ENCODE measurements at regions not wholly inside any gene's neighbourhood (a gene's known extent, or its start where the extent isn't known, plus 50 kb on each side); places are given as distances from the start of the nearest gene placed in this dataset.
A peak's percentile ranks its signal among the peaks of the same experiment; 100 is the strongest.

DNA sequence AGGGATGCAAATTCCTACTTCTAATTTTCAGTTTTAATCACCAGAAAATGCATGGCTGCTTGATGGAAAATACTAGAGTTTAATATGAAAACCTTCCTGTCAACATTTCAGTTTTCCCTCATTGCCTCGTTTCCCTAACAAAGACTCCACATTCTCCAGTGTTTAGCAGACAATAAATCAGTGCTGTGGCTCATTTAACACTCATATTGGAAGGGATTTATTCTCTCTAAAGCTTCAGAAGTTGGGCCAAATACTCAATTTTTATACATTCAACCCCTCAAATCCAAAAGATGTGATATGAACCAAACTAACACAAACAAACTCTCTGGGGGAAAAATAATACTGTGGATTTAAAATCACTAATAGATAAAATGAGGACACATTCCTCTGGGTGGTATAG, 482.5 kb downstream of the FLRT2 start:
- no peak for DNase-seq

DNA sequence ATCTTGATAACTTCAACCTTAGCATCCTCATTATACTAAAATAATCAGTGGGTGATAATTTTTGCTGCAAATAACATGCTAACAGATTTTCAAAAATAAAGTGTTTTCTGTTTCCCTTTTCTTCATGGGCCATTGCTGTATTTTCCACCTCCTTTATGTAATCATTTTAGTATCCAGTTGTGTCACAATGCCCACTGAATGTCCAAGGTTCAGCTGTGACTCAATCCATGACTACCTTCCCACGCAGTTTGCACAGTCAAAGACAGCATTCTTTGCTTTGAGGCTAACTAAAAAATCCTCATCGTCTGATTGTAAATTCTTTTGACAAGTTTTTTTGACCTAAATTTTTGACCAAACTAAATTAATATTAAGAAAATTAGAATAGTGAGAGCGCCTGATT, 474.1 kb downstream of the FLRT2 start:
- DNase-seq, result no peak

DNA sequence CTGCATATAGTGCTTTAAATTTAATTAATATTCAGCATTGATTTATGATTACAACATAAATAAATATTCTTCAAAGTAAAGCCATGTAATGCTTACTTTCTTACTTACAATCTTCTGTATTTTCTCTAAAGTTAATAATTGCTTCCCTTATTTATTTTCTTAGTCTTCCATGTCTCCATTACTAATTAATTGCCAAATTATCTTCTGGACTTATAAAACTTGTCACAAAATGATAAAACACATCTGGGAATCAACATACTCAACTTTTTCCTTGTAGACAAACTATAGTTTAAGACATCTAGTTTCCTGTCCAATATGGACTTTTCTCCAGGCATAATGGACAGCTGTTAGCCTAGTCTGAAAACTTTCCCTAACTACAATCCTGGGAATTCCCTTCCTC, 466.6 kb downstream of the FLRT2 start:
- DNase-seq, result no peak

DNA sequence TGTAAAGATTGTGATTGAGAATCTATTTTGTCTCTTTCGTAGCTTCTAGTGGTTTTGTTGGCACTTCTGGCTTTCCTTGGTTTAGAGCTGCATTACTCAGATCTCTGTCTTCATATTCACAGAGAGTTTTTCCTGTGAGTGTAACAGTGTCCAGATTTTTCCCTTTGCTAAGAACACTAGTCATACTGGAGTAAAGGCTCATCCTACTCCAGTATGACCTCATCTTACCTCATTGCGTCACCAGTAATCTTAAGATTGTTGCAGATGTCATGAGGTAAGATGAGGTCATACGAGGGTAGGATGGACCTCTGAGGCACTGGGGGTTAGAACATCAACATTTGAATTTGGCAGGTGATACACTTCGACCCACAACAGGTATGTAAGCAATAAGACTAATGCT, 461.2 kb downstream of the FLRT2 start:
- peak; percentile 6 for DNase-seq

DNA sequence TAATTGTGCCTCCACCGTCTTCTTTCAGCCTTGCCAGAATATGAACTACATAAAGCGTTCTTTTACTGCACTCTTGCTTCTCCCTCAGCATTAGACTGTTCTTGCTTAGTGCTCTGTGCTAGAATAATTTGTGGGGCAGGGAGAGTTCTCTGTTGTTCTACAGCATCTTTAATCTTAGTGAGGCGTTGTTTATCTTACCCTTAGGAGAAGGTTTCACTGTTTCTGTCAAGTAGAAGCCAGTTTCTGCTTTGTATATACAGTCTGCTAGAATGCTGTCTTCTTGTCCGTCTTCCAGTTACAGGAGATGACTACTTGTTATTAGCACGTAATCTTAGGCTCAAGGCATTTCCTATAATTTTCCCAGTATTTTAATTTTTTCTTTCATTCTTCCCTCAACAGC, 458.0 kb downstream of the FLRT2 start:
- DNase-seq, result no peak

DNA sequence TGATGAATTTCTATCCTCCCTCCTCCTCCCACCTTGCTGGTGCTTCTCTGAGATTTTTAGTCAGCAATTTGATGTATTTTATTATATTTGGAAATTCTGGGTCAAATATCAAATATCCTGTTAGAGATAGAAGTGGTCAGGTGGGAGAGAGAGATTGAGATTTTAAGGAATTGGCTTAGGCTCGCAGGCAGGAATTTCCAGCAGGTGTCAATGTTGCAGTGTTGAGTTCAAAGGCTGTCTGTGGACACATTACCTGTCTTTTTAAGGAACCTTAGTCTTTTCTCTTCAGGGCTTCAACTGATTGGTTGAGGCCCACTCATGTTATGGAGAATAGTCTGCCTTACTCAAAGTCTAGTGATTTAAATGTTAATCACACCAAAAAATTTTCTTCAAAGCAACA, 457.3 kb downstream of the FLRT2 start:
- DNase-seq, result no peak

DNA sequence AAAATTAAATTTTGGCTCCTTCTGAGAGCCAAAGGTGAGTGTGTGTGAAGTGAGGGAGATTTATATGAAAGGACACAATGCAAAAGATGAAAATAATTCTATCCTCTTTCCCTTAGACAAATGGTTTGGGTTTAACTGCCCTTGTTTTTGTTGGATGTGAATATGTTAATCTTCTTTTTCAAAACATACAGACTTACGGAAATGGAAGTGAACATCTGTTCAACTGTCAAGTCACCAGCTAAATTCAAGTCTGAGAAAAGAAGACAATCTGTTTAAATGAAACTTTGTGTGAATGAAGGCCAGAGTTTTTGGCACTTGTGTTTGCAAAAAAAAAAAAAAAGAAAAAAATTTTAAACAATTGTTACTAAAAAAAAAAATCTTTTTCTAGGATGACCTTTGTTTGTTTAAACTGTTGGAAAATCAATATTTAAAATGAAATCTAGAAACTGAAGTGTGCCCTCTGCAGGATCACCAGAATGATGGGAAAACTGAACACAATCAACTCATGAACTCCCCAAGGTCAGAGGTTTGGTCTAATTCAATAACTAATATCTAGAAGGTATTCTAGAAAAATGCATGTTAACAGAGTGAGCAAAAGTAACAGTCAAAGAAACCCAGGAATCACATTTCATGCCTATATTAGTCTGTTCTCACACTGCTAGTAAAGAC, 448.8 kb downstream of the FLRT2 start:
- DNase-seq, result no peak

DNA sequence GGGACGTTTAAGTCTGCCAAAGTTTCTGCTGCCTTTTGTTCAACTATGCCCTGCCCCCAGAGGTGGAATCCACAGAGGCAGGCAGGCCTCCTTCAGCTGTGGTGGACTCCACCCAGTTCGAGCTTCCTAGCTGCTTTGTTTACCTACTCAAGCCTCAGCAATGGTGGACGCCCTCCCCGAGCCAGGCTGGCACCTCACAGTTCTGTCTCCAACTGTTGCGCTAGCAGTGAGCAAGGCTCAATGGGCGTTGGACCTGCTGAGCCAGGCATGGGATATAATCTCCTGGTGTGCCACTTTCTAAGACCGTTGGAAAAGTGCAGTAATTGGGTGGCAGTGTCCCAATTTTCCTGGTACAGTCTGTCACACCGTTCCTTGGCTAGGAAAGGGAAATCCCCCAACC, 444.7 kb downstream of the FLRT2 start:
- DNase-seq, result no peak

DNA sequence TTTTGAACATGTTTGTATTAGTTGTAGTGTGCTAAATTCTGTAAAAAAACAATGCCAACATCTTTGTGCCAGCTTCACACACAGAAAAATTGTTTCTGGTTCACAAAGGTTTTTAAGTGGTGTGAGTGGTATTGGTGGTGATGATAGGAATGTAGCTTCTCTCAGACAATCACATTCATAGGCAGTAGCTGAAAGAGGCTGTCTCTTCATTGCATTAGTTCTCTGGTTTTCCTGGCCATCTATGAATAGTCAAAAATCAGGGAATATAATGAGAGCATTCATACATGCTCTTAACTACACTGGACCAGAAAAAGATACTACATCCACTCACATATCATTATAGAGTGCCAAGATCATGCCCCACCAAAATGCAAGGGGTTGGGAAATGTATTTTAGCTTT, 433.5 kb downstream of the FLRT2 start:
- no peak for DNase-seq

DNA sequence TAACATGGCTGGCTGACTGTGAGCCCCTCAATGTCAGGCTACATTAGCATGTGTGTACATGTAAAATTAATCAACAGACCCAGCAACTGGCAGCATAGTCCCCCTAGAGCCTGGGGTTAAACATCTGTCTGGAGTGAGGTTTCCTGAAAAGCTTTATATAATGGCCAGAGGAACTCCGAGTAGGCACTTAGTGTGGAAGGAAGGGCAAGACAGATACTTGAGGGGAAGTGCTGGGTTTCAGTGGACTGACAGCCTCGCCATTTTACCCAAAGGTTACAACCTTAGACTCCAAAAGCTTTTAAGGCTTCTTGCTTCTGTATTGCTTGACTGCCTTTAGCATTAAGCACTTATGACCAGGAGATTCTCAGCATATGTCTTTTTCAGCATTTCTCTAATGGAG, 430.8 kb downstream of the FLRT2 start:
- DNase-seq, result no peak

DNA sequence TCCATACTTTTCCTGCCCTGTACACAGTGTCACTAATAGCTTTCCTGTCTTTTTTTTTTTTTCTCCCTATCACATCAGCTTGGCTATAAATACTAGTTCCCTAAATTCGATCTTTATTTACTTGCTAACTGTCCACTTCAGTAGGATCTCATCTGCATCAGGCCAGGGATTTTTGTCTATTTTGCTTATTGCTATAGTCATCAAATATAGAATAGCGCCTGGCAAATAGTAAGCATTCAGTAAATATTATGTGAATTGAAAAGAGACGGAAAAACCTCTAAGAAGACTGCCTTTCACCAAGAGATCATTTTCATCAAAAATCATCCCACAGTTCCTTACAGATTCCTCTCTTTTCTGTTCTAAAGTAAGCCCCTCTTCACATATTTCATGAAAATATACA, 429.1 kb downstream of the FLRT2 start:
- DNase-seq, result no peak

DNA sequence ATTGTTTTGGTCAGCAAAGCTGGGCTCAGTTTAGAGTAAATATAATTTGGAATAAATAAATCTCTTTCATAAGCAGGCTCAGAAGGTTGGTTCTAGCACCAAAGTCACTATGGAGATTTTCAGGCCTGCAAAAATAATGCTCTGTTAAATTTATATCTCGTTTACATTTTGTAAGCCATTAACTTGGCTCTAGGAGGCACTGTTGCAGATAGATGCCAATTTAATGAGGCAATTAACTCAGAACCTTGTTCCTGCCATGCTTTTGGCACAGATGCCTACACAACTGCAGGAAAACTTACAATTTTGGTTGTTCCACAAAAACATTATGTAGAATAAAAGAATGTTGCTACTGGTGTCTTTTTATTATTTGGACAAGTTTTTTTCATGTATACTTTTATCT, 428.1 kb downstream of the FLRT2 start:
- no peak for DNase-seq

DNA sequence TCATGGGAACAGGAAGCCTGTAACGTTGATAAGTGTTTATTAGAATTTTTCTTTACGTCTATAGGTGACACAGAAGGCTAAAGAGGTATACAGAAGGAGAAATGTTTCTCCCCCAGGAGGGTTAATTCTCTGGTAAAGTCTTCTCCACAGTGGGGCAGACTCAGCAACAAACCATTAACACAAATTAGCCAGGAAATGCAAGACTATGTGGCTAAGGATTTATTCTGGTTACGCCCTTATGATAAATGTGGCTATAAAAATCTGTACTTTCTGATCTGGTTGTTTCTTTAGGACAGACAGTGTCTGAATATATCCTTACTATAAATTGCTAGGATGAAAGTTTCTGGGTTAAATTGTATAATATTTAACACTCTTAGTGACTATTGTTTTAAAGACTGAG, 423.3 kb downstream of the FLRT2 start:
- DNase-seq, result no peak

DNA sequence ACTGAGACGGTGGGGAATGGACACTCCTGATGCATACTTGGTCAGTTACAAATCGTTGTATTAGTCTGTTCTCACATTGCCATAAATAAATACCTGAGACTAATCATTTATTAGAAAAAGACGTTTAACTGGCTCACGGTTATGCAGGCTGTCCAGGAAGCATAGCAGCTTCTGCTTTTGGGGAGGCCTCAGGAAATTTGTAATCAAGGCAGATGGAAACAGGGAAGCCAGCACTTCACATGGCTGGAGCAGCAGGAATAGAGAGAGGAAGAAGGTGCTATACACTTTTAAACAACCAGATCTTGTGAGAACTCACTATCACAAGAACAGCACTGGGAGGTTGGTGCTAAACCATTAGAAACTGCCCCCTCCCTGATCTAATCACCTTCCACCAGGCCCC, 418.2 kb downstream of the FLRT2 start:
- DNase-seq, result no peak

DNA sequence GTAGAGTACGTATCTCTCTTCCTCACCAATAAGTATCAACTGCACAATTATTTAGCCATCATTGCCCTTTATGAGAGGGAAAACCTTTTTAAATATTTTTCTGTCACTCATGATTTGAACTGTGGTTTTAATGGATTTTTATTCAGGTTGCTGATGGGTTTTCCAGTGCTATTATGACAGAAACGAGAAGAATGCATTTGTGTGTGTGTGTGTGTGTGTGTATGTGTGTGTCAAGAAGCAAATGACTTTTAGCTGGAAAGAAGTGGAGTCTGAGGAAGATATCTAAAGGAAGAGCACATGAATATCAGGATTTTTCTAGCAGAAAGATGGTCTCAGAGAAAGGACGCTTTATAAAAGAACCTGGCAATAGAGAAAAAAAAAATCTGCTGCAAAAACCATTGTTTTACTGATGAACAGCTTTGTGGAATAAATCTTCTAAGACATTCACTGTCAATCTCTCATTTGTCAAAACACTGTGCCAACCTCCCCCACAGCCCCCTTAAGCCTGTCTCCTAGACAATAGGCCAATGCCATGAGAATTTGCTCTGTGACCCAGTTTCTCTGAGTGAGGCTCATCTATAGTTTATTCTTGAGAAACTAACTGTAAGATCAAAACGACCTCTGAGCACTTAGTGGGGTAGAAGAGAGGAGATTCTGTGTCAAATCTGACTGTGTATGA, 417.7 kb downstream of the FLRT2 start:
- no peak for DNase-seq

DNA sequence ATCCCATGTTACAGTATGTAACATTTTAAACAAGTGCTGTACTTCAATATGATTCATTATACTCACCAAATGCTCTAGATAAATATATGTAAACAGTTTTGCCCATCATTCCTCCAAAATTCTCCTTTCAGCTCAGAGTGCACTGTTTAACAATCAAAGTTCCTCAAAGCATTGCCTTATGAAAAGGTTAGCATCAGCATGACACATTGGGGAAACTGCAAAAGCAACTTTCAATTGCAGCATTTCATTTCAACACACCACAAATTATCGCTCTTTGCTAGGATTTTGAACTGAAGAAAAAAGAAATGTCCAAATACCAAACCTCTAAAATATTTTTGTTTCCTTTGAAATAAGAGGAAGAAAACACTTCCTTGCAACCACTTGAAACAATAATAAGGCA, 413.2 kb downstream of the FLRT2 start:
- DNase-seq, result no peak

DNA sequence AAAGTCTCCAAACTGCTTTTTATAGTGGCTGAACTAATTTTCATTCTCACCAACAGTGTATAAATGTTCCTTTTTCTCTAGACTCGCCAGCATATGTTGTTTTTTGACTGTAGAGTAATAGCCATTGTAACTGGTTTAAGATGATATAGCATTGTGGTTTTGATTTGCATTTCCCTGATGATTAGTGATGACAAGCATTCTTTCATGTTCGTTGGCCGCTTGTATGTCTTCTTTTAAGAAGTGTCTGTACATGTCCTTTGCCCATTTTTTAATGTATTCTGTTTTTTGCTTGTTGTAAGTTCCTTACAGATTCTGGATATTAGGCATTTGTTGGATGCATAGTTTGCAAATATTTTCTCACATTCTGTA, 404.9 kb downstream of the FLRT2 start:
- no peak for DNase-seq

DNA sequence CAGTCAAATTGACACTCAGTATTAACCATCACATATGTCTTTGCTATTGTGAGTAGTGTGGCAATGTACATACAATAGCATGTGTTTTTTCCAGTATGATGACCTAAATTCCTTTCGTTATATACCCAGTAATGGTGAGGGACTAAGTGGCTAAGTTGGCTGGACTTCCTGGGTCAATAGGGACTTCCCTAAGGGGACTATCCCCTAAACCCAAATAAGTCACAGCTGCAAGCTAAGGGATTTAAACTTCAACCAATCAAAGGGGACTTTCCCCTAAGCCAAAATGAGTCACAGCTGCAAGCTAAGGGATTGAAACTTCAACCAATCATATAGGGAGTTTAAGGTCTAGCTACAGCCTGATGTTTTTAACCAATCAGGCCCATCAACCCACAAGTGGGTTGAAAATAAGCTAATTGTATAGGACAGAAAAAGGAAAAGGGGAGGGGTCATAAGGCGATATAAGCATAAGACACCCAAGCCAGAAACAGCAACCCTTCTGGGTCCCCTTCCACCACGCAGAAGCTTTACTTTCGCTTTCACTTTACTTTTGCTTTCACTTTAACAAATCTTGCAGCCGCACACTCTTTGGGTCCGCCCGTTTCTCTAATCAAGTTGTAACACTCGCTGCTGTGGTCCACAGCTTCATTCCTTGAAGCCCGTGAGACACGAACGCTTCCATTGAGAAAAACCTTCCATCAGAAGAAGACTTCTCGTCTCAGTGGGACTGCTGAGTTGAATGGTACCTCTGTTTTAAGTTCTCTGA, 404.4 kb downstream of the FLRT2 start:
- DNase-seq, result peak; percentile 45

DNA sequence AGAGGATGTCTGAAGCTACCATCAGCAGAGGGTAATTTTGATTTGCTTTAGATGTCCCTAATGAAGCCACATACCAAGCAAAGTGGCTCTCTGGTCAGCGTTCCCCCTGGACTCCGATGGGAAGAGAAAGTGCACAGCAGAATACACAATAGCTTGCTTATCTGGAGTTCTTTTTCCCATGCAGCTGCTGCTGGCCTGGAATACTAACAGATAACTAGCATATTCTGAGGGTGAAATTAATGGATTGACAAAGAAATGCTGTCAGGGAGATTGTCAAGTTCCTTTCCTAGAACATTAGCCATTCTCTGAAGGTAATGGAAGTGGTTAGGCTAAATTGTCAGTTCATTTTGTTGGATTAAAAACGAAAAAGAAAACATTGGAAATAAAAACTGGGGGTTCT, 391.3 kb downstream of the FLRT2 start:
- DNase-seq, result no peak

DNA sequence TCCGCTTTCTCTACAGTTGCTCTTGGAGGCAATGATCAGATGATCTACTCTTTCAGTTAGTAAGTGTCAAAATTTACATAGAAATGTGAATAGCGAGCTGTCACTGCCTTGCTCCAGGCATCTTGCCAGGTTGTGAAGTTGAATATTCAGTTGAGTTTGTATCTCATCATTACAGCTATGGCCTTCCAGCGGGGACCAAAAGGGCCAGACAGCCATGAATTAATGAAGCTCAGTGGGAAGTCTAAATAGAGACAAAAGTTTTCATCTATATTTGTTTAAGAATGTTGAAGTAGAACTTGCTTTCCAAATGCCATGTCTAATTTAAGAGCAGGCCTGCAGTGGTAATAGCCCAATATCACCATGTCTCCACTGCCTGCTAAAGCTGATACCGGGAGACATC, 387.8 kb downstream of the FLRT2 start:
- no peak for DNase-seq

DNA sequence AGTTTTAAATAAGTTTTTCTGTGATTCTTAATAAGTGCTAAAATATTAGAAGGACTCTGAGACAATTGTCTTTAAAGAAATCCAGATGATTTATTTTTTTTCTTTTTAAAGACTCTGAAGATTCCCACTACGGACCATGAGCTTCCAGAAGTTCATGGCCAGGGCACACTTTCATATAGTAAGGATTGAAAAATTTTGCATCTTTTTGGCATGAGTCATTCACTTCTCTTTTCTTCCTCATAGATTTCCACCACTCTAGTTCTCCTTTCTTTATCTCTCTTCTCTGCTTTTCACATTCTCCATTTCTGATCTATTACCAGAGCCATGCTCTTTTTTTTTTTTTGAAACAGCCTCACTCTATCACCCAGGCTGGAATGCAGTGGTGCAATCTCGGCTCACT, 385.8 kb downstream of the FLRT2 start:
- DNase-seq, result no peak

DNA sequence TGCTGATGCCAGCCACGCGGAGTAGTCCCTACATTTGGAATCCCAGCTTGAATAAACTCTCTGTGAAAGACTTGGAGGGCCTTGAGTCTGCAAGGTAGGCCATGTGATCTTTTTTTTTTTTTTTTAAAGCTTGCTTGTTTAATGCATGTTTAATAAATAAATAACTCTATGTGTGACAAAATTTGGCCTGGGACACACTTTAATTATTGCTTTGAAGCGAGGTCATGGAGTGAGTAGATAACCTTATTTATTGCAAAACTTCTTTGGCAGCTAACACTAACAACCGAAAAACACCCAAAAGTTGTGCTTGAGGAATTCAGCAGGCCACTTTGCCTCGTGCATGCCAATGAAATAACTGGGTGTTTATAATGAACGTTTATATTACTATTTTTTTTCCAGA, 382.2 kb downstream of the FLRT2 start:
- no peak for DNase-seq

DNA sequence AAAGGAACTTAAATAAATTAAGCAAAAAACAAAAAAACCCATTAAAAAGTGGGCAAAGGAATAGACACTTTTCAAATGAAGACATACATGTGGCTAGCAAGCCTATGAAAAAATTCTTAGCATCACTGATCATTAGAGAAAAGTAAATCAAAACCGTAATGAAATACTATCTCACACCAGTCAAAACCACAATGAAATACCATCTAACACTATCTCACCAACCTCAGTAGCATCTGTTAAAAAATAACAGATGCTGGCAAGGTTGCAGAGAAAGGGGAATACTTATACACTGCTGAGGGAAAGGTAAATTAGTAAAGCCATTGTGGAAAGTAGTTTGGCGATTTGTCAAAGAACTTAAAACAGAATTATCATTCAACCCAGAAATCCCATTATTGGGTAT, 381.1 kb downstream of the FLRT2 start:
- no peak for DNase-seq

DNA sequence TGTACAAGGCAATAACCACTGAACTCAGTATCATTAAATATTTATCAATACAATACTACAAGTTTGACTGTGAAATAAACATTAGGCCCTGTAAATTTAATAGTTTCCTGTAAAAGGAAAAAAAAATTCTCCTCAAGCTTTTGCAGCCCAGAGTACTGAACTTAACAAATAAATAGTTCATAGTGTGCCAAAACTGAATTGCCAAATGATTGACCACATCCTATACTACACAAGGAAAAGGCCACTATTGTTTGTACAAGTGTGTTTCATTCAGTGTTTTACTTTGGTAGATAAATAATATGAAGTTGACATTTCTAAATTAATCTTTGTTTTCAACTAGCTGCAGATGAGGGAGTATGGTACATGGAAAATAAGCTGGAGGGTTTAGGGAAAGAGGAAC, 379.6 kb downstream of the FLRT2 start:
- no peak for DNase-seq

DNA sequence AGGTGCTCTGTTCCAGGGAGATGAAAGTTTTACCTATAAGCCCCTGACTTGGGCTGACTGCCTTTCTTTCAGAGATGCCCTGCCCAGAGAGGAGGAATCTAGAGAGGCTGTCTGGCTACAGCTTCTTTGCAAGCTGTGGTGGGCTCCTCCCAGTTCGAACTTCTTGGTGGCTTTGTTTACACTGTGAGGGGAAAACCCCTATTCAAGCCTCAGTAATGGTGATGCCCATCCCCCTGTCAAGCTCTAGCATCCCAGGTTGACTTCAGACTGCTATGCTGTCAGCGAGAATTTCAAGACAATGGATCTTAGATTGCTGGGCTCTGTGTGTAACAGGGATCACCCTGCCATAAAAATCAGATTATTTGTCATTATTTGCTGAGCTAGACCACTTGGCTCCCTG, 377.6 kb downstream of the FLRT2 start:
- DNase-seq, result no peak

Data from NCI-H226 (cell line).